Breast epithelium (tissue), 4 donors: ENCODE measurements at regions not wholly inside any gene's neighbourhood (a gene's known extent, or its start where the extent isn't known, plus 50 kb on each side); places are given as distances from the start of the nearest gene placed in this dataset.

Source experiments
- DNase-seq, 2 donors: peaks; one replicate each; pipeline ENCODE4 v3.0.0-alpha.2; 2019; ENCODE audit warnings: low spot score in 2 of 2
- H3K27ac ChIP-seq, 2 donors: fragments of 200-600 bp; sonication (generic) in 1 of 2; one replicate each; pipeline ENCODE4 v1.5.1; 2016 to 2019; ENCODE audit warnings: mild to moderate bottlenecking in 1 of 2
- H3K27me3 ChIP-seq, 2 donors: fragments of 200-600 bp; sonication (generic) in 1 of 2; one replicate each; pipeline versions ENCODE4 v1.5.1 to v1.6.0; 2017 to 2019; ENCODE audit warnings: control low read depth in 1 of 2, mild to moderate bottlenecking in 1 of 2
- H3K36me3 ChIP-seq: fragments of 200-600 bp; one replicate; pipeline ENCODE4 v1.5.1; 2019
- H3K4me1 ChIP-seq, 2 donors: fragments of 200-600 bp; sonication (generic); one replicate each; pipeline ENCODE4 v1.5.1; 2016 to 2019; ENCODE audit warnings: control low read depth in 1 of 2
- H3K4me3 ChIP-seq, 3 donors: fragments of 200-600 bp; sonication (generic); 1 replicate in 2 of 3; 2 replicates in 1 of 3; pipeline ENCODE4 v1.5.1; 2016 to 2019; ENCODE audit warnings: mild to moderate bottlenecking in 3 of 3, moderate library complexity in 2 of 3
- H3K9me3 ChIP-seq, 2 donors: fragments of 200-600 bp; sonication (generic) in 1 of 2; one replicate each; pipeline ENCODE4 v1.5.1; 2016 to 2019; ENCODE audit warnings: control low read depth in 1 of 2
- CTCF ChIP-seq, 3 donors: fragments of 450-650 bp; IDR thresholded peaks; one replicate each; pipeline ENCODE4 v1.5.1; 2016 to 2017; ENCODE audit warnings: antibody characterized with exemption in 3 of 3, mild to moderate bottlenecking in 3 of 3, moderate library complexity in 3 of 3
- POLR2A ChIP-seq: fragments of 450-650 bp; IDR thresholded peaks from one replicate; pipeline ENCODE4 v1.6.1; 2016; ENCODE audit warnings: antibody characterized with exemption, mild to moderate bottlenecking, moderate library complexity
- POLR2AphosphoS5 ChIP-seq, 3 donors: sonication (generic); formaldehyde crosslinking; IDR thresholded peaks; one replicate each; pipeline ENCODE4 v1.6.1; 2017; ENCODE audit warnings: antibody characterized with exemption in 3 of 3
- intact Hi-C: fragments of 100-400 bp; cut with DNase I; formaldehyde crosslinking; loops from one replicate; pipeline ENCODE4 v1.15.1; 2023; ENCODE audit warnings: low total_unique reads

- no peaks in the 10 kb centered on the region for H3K27me3 ChIP-seq
- H3K9me3 ChIP-seq = peaks cover 0 to 4% of the 10 kb centered on the region in 2 donors
- DNase-seq = no peak
- H3K4me3 ChIP-seq = no peak overlapping the region
- H3K27ac ChIP-seq = no peak overlapping the region
- H3K4me1 ChIP-seq = no peaks in the 10 kb centered on the region
- no peak for TF ChIP-seq POLR2A
- no peak for TF ChIP-seq CTCF (IDR thresholded peaks at IDR 0.05)
- no peak for TF ChIP-seq POLR2AphosphoS5 (IDR thresholded peaks at IDR 0.05)
- H3K36me3 ChIP-seq = no peaks in the 10 kb centered on the region
- intact Hi-C loops = no loop called here
Observed at GRCh38 chr14:83689265-83689664, 1840.7 kb upstream of the FLRT2 start.

GRCh38 chr14:83697099-83697498 lies 1832.8 kb upstream of the FLRT2 start:
- Histone ChIP-seq H3K9me3 (no peaks in the 10 kb centered on the region), H3K27ac (no peak overlapping the region), H3K4me3 (no peak overlapping the region), H3K36me3 (no peaks in the 10 kb centered on the region), H3K4me1 (no peaks in the 10 kb centered on the region), H3K27me3 (no peaks in the 10 kb centered on the region)
- TF ChIP-seq POLR2A = no peak
- no peak for TF ChIP-seq POLR2AphosphoS5 (IDR thresholded peaks at IDR 0.05)
- DNase-seq = no peak
- intact Hi-C loops = no loop called here

- DNase-seq = no peak
- no peaks in the 10 kb centered on the region for H3K4me1 ChIP-seq
- no peak for TF ChIP-seq POLR2A
- TF ChIP-seq CTCF (IDR thresholded peaks at IDR 0.05) = no peak
- TF ChIP-seq POLR2AphosphoS5 (IDR thresholded peaks at IDR 0.05) = no peak
- intact Hi-C loops = no loop called here
- H3K9me3 ChIP-seq = no peaks in the 10 kb centered on the region
- H3K27ac ChIP-seq = no peak overlapping the region
- H3K4me3 ChIP-seq = no peak overlapping the region
- H3K27me3 ChIP-seq = no peaks in the 10 kb centered on the region
- no peaks in the 10 kb centered on the region for H3K36me3 ChIP-seq
Observed at GRCh38 chr14:83702619-83703018, 1827.3 kb upstream of the FLRT2 start.

- no peaks in the 10 kb centered on the region for H3K4me1 ChIP-seq
- no peak overlapping the region for H3K4me3 ChIP-seq
- TF ChIP-seq POLR2A (no peak), POLR2AphosphoS5 (IDR thresholded peaks at IDR 0.05) (no peak), CTCF (IDR thresholded peaks at IDR 0.05) (no peak)
- H3K9me3 ChIP-seq = no peaks in the 10 kb centered on the region
- no peak for DNase-seq
- H3K36me3 ChIP-seq = no peaks in the 10 kb centered on the region
- no peak overlapping the region for H3K27ac ChIP-seq
- intact Hi-C loops = no loop called here
- H3K27me3 ChIP-seq = no peaks in the 10 kb centered on the region
Observed at GRCh38 chr14:83706231-83706954, 1823.6 kb upstream of the FLRT2 start.

- intact Hi-C loops = no loop called here
- Histone ChIP-seq H3K9me3 (no peaks in the 10 kb centered on the region), H3K27ac (no peak overlapping the region), H3K36me3 (no peaks in the 10 kb centered on the region), H3K27me3 (no peaks in the 10 kb centered on the region), H3K4me3 (no peak overlapping the region), H3K4me1 (no peaks in the 10 kb centered on the region)
- no peak for TF ChIP-seq POLR2A
- TF ChIP-seq CTCF (IDR thresholded peaks at IDR 0.05) = no peak
- TF ChIP-seq POLR2AphosphoS5 (IDR thresholded peaks at IDR 0.05) = no peak
- DNase-seq = no peak
Observed at GRCh38 chr14:83707056-83707455, 1822.9 kb upstream of the FLRT2 start.

- no peak overlapping the region for H3K27ac ChIP-seq
- no peak for DNase-seq
- H3K27me3 ChIP-seq = no peaks in the 10 kb centered on the region
- intact Hi-C loops = no loop called here
- no peak overlapping the region for H3K4me3 ChIP-seq
- TF ChIP-seq CTCF (IDR thresholded peaks at IDR 0.05) (no peak), POLR2AphosphoS5 (IDR thresholded peaks at IDR 0.05) (no peak), POLR2A (no peak)
- no peaks in the 10 kb centered on the region for H3K9me3 ChIP-seq
- no peaks in the 10 kb centered on the region for H3K36me3 ChIP-seq
- no peaks in the 10 kb centered on the region for H3K4me1 ChIP-seq
Observed at GRCh38 chr14:83709116-83709515, 1820.8 kb upstream of the FLRT2 start.
